ENCODE measurements at regions not wholly inside any gene's neighbourhood (a gene's known extent, or its start where the extent isn't known, plus 50 kb on each side); places are given as distances from the start of the nearest gene placed in this dataset.

DNA sequence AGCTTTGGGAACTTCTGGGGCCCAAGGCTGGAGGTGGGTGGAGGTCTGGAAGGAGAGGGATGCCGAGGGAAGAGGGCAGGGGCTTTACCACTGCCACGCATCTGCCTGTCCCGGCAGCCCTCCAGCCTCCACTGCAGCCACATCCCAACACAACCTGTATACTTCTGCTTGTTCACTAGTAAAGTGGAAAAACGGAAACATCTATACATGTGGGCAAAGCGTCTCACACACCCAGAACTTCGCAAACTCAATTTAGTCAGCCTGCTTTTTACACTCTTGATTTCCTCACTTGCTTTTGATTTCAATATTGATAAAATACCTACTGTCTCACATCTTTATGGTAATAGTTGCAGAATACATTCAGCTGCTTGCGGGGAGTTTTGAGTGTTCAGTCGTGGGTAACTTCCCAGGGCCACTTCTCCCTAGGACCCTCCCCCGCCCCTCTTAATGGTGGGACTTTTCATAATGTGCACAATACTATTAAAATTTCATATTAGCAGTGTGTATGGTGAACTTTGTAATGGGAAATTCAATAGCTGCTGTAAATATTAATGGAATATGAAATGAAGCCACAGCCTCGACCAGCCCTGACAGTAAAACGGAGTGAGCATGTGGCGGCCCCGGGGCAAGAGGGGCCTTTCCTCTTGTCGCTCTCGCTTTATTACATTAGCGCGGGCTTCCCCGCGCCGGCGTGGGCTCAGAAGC lies 85.2 kb downstream of the NR2F2 start:
- no peak for DNase-seq

DNA sequence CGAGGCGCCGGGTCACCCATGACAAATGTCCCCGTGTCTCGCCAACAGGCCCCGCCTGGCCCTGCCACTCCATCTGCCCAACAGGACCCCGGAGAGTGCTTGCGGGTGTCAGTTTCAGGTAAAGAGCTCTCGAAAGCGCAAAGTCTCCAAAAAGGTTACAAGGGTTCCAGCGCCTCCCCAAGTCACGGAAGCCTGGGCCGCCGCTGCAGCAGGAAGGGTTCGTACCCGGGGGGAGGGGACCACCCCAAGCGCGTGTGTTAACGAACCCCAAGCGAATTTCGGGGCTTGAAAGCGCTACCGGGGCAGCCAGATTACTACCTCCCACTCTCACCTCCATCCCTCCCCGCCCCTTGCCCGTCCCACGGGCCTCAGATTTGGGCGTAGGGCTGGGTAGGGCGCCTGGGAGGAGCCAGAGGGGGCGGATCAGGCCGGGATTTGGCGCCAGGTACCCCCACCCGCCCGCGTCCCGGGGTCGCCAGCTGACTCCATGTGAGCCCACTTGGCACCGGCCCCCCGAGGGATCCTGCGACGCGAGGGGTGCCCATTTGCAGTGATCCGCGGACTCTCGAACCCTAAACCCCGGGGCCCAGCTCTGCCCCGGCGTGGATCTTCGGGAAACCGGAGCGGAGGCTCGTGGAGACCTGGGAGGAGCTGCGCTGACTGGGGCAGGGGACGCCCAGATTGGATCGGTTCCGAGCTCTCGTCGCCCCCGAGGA lies 85.9 kb downstream of the NR2F2 start:
- DNase-seq = no peak

GRCh38 chr15:96416934-96417759 lies 86.6 kb downstream of the NR2F2 start:
- no peak for DNase-seq

- DNase-seq = no peak
Measured at GRCh38 chr15:96417760-96418130, 87.2 kb downstream of the NR2F2 start.

DNA sequence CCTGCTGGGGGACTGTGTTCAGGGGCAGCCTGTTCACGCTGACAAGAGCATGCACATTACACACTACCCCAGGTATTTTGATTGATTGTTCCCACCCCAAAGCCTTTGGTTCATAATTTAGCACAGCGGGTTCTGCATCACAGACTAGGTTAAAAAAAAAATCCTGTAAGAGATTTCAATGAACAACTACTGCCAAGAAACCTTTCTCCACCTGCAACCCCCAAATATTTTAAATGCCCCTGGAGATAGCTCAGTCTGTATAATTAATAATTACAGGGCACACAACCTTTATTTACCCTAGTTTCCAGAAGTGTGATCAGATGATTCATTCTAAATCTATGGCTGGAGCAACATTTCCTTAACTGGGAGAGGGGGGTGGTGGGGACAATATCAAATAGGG lies 87.6 kb downstream of the NR2F2 start:
- DNase-seq = no peak

DNA sequence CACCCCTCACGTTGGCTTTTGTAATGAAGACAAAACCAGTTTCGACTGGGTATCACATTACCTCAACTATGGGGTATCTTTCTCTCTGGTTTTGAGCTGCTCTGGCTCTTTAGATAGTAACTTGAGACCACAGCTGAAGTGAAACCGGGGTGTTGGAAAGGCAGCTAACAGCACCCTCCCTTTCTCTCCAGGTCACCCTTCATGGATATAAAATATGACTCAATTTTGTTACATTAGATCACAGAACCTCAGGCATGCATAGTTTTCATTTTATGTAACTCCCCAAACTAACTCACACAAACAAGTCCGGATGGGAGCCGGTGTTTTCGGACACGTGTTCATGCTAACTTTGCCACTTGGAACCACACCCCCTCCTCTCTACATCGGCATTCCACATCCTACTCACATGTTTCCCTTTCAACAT lies 90.7 kb downstream of the NR2F2 start:
- DNase-seq = no peak

- DNase-seq = no peak
Measured at GRCh38 chr15:96422125-96422524, 91.6 kb downstream of the NR2F2 start.

DNA sequence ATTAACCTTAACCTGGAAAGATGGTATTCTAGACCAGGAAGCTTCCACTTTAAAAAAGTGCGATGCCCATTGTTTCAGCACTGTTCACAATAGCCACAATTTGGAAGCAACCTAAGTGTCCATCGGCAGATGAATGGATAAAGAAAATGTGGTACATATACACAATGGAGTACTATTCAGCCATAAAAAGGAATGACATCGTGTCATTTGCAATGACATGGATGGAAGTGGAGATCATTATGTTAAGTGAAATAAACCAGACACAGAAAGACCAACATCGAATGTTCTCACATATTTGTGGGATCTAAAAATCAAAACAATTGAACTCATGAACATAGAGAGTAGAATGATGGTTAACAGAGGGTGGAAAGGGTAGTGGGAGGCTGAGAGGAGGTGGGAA lies 94.2 kb downstream of the NR2F2 start:
- DNase-seq = no peak

DNA sequence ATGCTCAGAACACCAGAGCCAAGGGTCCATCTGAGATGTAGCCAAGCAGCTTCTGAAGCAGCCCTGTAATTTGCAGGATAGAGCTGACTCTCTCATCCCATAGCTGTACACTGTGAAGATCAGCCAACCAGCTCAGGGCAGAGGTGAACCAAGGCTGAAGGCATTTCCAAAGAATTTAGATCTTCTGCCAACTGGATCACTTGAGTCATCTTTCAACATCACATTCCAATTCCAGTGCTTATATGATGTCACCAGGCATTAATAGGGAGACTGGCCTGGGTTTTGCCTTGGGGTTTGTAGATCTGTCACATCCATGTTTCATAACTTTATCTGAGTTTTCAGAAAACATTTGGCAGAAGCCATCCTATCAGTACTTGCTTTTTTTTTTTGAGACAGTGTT lies 98.2 kb downstream of the NR2F2 start:
- no peak for DNase-seq

GRCh38 chr15:96431786-96432185 lies 101.3 kb downstream of the NR2F2 start:
- DNase-seq = no peak

GRCh38 chr15:96435022-96435421 lies 104.5 kb downstream of the NR2F2 start:
- no peak for DNase-seq

DNA sequence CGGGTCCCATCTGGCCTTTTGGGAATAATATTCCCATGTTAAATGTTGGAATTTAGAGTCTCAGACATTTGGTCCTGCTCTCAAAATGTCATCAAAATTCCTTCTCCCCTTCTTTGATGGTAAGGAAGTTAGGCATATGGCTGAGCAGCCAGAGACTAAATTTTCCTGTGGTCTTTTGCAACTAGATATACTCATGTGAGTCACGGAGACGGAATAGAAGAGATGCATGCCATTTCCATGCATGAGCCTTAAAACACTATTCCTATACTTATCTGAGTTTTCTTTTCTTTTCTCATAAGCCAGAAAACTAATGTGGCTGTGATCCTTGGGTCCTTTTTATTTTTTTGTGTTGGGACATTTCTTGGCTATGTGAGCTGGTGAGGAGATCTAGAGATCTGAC lies 105.3 kb downstream of the NR2F2 start:
- DNase-seq = no peak

DNA sequence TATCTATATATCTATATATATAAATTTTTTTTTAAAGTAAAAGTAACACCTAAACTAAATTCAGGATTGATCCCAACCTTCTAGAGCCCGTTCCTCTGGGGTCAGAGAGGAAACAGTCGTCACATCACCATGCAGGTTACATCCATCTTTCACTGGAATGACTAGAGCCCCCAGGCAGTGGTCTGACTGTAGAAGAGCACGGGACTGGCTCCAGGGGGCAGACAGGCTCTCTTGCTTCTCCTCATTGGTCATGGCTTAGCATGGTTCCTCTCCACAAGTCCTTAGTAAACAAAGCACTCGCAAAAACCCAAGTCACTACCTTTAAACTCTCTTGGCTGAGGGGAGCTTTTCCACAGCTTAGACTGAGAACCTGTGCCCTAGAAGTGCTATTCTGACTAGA lies 110.5 kb downstream of the NR2F2 start:
- DNase-seq = no peak

DNA sequence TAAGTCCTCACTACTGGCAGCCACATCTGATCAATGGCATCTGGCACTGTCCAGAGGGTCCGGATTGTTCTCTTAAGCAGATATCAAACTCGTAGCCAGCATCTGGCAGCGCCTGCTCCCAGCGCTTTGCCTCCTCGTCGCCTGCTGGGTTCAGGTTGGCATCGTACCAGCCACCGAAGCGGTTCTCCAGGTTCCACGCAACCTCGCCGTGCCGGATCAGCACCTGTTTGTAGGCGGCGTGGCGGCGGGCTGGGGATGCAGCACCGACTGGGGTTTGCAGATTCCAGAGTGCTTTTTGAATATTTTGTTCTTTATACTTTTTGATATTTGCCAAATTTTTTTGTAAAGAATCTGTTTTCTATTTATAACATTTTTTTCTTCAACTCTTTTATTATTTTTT lies 111.6 kb downstream of the NR2F2 start:
- DNase-seq = no peak

DNA sequence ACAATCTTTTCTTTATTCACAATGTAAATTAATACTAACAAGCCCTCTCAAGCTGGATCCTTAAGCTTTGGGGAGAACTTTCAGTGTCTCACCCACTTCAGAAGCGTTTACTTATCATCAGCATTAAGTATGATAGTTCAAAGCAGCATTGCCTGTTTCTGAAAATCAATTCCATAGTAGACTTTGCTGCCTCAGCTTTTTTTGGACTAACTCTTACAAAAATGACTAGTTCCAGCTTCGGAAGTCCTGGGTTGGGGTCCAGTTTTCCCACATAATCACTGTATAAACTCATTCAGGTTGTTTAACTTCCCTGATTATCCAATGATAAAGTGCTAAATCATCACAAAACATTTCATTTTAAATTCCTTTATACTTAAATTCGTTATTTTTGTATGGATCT lies 114.4 kb downstream of the NR2F2 start:
- DNase-seq = no peak

DNA sequence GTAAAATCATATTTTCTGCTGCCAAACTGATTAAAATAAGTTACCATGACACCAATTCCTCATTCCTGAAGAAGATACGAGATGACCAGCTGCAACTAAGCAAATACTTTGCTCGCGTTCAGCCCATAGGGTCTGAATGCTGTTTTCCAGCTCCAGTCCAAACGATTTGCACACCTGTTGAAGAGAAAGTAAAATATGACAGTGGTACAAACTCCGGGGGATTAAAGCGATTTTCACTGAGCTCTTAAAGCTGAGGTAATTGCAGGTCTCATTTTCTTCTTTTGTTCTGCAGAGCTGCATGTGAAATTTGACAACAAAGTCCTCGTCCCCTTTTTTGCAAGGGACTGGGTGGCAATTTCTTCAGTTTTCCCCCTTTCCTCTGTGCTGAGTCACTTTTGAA lies 118.4 kb downstream of the NR2F2 start:
- no peak for DNase-seq

GRCh38 chr15:96457841-96458240 lies 127.3 kb downstream of the NR2F2 start:
- no peak for DNase-seq

DNA sequence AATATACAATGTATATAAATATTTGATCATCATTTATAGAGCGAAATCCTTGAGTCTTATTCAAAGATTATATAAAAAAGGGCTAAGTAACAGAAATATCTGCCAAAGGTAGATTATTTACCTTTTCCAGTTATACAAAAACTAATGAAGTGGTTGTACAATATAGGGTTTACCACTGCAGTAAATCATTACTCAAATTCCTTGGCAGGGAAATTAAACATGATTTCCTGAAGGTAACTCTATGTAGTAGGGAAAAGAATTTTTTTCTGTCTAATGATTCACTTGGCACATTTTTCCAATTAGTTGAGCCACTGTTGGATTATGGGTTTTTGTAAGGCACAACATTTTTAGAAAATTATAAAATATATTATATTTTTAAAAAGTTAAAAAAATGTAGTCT lies 129.6 kb downstream of the NR2F2 start:
- DNase-seq = no peak

DNA sequence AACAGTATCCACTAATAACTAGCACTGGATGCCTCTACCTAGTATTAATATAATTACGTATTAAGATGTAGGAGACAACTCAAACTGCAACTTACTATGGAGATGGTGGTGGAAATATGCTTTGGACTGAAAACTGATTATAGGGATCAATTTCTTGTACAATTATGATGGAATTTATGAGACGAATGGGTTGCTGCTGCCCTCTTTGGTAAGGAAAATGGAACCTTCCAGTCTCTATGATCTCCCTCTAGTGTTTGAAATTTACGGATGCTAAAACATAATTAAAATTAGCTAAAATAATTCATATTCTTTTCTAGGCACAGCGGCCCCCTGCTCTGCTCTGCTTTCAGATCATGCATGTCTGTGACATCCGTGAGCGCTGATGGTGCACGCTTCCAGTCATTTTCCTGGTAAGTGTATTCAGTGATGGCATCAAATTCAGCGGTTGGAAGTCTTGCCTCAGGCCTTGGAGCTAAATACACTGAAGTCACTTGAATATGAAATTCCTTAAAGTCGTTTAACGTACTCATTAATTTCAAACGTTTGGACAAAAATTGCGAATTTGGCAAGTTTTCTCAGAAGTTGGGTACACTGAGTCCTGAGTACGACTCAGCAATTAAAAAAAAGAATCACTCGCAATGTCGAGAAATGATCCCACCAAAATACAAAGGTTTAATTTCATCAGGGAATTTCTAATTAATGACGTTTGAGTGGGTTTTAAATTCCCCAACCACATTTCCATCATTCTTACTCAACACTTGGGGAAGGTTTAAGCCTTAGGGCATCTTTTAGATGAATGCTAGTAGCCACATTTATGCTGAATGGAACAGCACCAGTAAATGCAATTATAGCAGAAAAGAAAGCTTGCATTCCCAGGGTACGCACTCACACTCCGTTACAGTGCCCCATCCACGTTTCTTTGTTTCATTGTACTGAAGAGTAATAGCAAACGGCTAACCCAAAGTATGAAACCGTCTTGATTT lies 132.6 kb downstream of the NR2F2 start:
- no peak for DNase-seq

GRCh38 chr15:96466389-96466947 lies 136.0 kb downstream of the NR2F2 start:
- no peak for DNase-seq

DNA sequence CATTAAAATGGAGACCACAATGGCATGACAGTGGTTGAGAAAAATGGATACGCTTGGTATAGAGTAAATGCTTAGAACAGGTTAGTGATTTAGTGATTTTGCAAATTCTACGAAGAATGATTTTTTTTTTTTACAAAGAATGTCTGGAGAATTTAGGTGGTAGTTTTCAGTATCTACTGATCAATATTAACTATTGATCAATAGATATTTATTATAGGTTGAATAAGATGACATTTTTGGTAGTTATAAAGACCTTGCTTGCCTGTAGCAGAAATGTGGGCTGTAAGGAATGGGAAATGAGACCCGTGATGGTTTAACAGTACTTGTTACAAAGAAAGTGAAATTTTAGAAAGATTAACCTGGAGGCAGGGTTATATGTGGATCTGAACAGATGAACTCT lies 137.5 kb downstream of the NR2F2 start:
- no peak for DNase-seq

DNA sequence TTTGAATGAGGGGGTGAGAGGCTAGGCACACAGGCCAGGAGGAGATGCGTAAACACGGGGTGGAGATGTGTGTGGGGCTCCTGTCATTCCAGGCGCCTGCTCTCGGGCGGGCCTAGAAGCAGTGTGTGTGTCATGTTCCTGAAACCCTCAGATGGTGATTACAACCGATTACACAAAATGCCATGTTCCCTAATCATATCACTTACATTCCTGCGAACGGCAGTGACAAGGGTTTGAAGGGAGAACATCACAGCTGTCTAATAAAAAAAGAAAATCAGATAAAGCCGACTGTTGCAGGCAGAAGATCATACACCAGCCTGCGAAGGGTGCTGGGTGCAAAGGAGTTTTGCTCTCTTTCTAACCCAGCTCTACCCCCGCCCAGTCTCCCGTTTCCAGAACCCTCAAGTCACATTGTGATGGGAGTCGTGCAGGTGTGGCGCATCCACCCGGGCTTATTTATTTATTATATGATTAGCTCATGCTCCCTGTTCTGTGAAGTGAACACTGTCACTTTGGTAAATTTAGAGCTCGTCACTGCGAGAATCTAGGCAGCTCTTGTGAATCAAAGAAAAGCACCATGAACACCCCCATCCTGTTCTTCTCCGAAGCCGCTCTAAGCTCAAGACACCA lies 140.3 kb downstream of the NR2F2 start:
- no peak for DNase-seq

Data from activated CD4-positive, alpha-beta T cell treated with anti-CD3 and anti-CD28 coated beads, Interleukin-2, amount 50 U/mL, for 48 hours (primary cell).